Activated B cell treated with CpG ODN at 0.5 μM for 24 hours (primary cell): ENCODE measurements at regions not wholly inside any gene's neighbourhood (a gene's known extent, or its start where the extent isn't known, plus 50 kb on each side); places are given as distances from the start of the nearest gene placed in this dataset.

Source experiments
- ATAC-seq: fragments of 200-7000 bp; cut with Tn5 transposase; one replicate; pipeline ENCODE4 v1.10.0; 2021; ENCODE audit warnings: low read depth, mild to moderate bottlenecking, moderate library complexity
- CTCF ChIA-PET: fragments of 350-600 bp; sonication (Branson Sonifier 250); formaldehyde crosslinking; loops from one replicate; lab custom pipeline; 2021; ENCODE audit warnings: antibody characterized with exemption; lab: Charles Lee
- POLR2A ChIA-PET: fragments of 350-600 bp; sonication (Branson Sonifier 250); formaldehyde crosslinking; loops from one replicate; lab custom pipeline; 2021; ENCODE audit warnings: antibody characterized with exemption; lab: Charles Lee
- DNase-seq: peaks from one replicate; pipeline ENCODE4 v3.0.0; 2022
- H3K27ac Mint-ChIP-seq: one replicate; pipeline ENCODE4 v1.8.0; 2020; ENCODE audit warnings: mixed read lengths
- H3K27me3 Mint-ChIP-seq: one replicate; pipeline ENCODE4 v1.8.0; 2021; ENCODE audit warnings: mixed read lengths
- H3K36me3 Mint-ChIP-seq: one replicate; pipeline ENCODE4 v1.8.0; 2021; ENCODE audit warnings: low read depth, mixed read lengths
- H3K4me1 Mint-ChIP-seq: one replicate; pipeline ENCODE4 v1.8.0; 2021; ENCODE audit warnings: mixed read lengths
- H3K4me3 Mint-ChIP-seq: one replicate; pipeline ENCODE4 v1.8.0; 2020; ENCODE audit warnings: mild to moderate bottlenecking, mixed read lengths
- H3K9me3 Mint-ChIP-seq: one replicate; pipeline ENCODE4 v1.8.0; 2020; ENCODE audit warnings: mixed read lengths
- intact Hi-C: fragments of 100-400 bp; cut with micrococcal nuclease; formaldehyde crosslinking; loops from one replicate; pipeline ENCODE4 v1.15.1; 2024
- TF ChIP-seq, protein P1 (sequence below): fragments of 200-600 bp; IDR thresholded peaks from one replicate; pipeline ENCODE4 v1.8.0; 2022; ENCODE audit warnings: antibody characterized with exemption, mild to moderate bottlenecking

DNA sequence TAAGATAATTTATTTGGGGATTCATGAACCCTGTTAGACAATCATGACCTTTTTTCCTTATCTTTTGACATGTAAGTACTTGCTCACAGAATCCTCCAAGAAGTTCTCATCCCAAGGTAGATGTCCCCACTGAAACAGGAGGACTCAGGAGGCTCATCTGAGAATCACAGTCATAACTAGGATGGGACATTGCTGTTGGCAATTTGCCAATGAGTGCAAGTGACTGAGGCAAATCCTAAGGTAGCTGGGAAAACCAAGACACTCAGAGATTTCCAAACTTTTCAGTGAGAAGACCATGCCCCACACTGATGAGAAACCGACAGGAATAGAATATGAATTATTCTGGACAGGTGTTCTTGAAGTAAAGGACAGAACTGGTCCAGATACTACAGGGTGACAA is 735.0 kb downstream of the TMEM182 start:
- no peaks in the 10 kb centered on the region for H3K36me3 Mint-ChIP-seq
- ATAC-seq = no peak
- POLR2A ChIA-PET = no interaction called here
- H3K9me3 Mint-ChIP-seq = peaks cover 9% of the 10 kb centered on the region
- CTCF ChIA-PET = no interaction called here
- no peaks in the 10 kb centered on the region for H3K4me1 Mint-ChIP-seq
- DNase-seq = no peak
- H3K27ac Mint-ChIP-seq = no peak overlapping the region
- no peaks in the 10 kb centered on the region for H3K27me3 Mint-ChIP-seq
- intact Hi-C loops = no loop called here
- no peak overlapping the region for H3K4me3 Mint-ChIP-seq
- TF ChIP-seq, protein P1, sequence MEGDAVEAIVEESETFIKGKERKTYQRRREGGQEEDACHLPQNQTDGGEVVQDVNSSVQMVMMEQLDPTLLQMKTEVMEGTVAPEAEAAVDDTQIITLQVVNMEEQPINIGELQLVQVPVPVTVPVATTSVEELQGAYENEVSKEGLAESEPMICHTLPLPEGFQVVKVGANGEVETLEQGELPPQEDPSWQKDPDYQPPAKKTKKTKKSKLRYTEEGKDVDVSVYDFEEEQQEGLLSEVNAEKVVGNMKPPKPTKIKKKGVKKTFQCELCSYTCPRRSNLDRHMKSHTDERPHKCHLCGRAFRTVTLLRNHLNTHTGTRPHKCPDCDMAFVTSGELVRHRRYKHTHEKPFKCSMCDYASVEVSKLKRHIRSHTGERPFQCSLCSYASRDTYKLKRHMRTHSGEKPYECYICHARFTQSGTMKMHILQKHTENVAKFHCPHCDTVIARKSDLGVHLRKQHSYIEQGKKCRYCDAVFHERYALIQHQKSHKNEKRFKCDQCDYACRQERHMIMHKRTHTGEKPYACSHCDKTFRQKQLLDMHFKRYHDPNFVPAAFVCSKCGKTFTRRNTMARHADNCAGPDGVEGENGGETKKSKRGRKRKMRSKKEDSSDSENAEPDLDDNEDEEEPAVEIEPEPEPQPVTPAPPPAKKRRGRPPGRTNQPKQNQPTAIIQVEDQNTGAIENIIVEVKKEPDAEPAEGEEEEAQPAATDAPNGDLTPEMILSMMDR = no peak

DNA sequence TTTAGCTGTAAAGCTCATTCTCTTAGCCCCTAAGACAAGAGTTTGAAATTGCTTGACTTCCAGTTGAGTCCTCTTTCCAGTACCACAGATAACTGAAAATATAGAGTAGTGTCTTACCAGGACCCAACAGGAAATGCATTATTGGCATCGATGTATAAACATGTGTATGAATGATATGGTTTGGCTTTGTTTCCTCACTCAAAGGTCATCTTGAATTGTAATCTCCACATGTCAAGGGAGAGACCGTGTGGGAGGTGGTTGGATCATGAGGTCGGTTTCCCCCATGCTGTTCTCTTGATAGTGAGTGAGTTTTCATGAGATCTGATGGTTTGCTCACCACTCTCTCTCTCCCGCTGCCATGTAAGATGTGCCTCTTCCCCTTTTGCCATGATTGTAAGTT is 745.0 kb downstream of the TMEM182 start:
- Mint-ChIP-seq H3K9me3 (peaks cover 4% of the 10 kb centered on the region), H3K4me3 (no peak overlapping the region), H3K27me3 (no peaks in the 10 kb centered on the region), H3K36me3 (no peaks in the 10 kb centered on the region), H3K4me1 (no peaks in the 10 kb centered on the region), H3K27ac (no peak overlapping the region)
- POLR2A ChIA-PET = no interaction called here
- CTCF ChIA-PET = no interaction called here
- TF ChIP-seq, protein P1 = no peak
- ATAC-seq (no peak), DNase-seq (no peak)
- intact Hi-C loops = no loop called here

DNA sequence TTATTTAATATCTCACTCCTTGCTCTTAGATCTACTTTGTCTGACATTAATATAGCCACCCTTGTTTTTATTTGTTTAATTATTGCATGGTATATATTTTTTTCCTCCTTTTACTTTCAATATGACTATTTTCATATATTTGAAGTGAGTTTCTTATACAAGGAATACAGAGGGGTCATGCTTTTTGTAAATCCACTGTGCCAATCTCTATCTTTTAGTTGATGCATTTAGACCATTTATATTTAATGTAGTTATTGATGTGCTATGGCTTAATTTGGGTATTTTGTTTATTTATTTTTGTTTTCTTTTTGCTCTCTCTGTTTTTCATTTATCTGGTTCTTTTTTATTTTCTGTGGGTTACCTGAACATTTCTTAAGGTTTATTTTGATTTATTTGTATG is 750.6 kb downstream of the TMEM182 start:
- no peak overlapping the region for H3K27ac Mint-ChIP-seq
- CTCF ChIA-PET = no interaction called here
- TF ChIP-seq, protein P1 = no peak
- no peak for DNase-seq
- POLR2A ChIA-PET = no interaction called here
- no peak for ATAC-seq
- H3K36me3 Mint-ChIP-seq = no peaks in the 10 kb centered on the region
- intact Hi-C loops = no loop called here
- H3K9me3 Mint-ChIP-seq = peaks cover 8% of the 10 kb centered on the region
- no peak overlapping the region for H3K4me3 Mint-ChIP-seq
- H3K4me1 Mint-ChIP-seq = no peaks in the 10 kb centered on the region
- H3K27me3 Mint-ChIP-seq = no peaks in the 10 kb centered on the region

DNA sequence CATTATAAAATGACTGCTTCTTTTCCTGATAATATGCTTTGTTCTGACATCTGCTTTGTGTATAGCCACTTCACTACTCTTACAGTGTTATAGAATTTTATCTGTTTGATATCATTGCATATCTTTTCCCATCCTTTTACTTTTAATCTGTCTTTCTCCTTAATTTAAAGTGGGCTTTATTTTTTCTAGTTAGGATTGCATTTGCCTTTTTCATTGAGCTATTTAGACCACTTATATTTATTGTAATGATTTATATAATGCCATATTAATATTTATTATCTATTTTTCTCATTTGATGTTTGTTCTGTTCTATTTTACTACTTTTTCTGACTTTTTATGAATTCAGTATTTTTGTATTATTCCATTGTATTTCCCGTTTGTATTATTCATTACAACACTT is 758.7 kb downstream of the TMEM182 start:
- H3K27me3 Mint-ChIP-seq = no peaks in the 10 kb centered on the region

DNA sequence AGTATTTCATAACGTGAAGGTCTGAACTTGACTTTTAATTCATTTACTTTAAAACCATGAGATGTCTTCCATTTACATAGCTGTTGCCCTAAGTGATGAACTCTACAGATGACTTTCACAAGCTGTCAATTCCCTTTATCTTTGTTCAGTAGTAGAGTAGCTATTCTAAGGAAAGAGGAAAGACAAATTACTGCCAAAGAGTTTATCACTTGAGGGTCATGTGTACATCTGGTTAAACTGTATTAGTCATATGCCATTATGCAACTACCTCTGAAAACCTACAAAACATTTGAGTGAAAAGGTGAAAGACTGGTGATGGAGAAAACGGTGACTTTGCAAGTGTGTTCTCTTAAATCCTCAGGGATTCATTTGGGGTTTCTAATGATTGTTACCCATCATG is 763.9 kb downstream of the TMEM182 start:
- no peak overlapping the region for H3K4me3 Mint-ChIP-seq
- ChIA-PET POLR2A (no interaction called here), CTCF (no interaction called here)
- no peaks in the 10 kb centered on the region for H3K9me3 Mint-ChIP-seq
- H3K27ac Mint-ChIP-seq = no peak overlapping the region
- no peaks in the 10 kb centered on the region for H3K4me1 Mint-ChIP-seq
- intact Hi-C loops = no loop called here
- DNase-seq = no peak
- TF ChIP-seq, protein P1 = no peak
- no peak for ATAC-seq
- H3K36me3 Mint-ChIP-seq = no peaks in the 10 kb centered on the region
- no peaks in the 10 kb centered on the region for H3K27me3 Mint-ChIP-seq

More for the DNA sequence above, 758.7 kb downstream of the TMEM182 start:
- H3K36me3 Mint-ChIP-seq = no peaks in the 10 kb centered on the region
- no peaks in the 10 kb centered on the region for H3K9me3 Mint-ChIP-seq
- intact Hi-C loops = no loop called here
- DNase-seq (no peak), ATAC-seq (no peak)
- TF ChIP-seq, protein P1 = no peak
- POLR2A ChIA-PET = no interaction called here
- no peaks in the 10 kb centered on the region for H3K4me1 Mint-ChIP-seq
- no peak overlapping the region for H3K27ac Mint-ChIP-seq
- H3K4me3 Mint-ChIP-seq = no peak overlapping the region
- CTCF ChIA-PET = no interaction called here
